AG09309 (cell line): ENCODE measurements at regions not wholly inside any gene's neighbourhood (a gene's known extent, or its start where the extent isn't known, plus 50 kb on each side); places are given as distances from the start of the nearest gene placed in this dataset.

ENCODE experiments used
- DNase-seq: peaks from one replicate; pipeline ENCODE4 v3.0.0-alpha.2; 2010; ENCODE audit warnings: low read depth
- H3K4me3 ChIP-seq: 2 replicates; pipeline ENCODE4 v1.5.1; 2011; ENCODE audit warnings: mild to moderate bottlenecking, low read depth, low read length, moderate library complexity; ENCODE audit not compliant: control insufficient read depth
- TF ChIP-seq, protein P1 (sequence below): IDR thresholded peaks from 2 replicates; pipeline ENCODE4 v1.5.1; 2011; ENCODE audit warnings: mild to moderate bottlenecking, low read depth, low read length, inconsistent platforms; ENCODE audit not compliant: insufficient read depth, control insufficient read depth; ENCODE audit errors: missing control alignments

DNA sequence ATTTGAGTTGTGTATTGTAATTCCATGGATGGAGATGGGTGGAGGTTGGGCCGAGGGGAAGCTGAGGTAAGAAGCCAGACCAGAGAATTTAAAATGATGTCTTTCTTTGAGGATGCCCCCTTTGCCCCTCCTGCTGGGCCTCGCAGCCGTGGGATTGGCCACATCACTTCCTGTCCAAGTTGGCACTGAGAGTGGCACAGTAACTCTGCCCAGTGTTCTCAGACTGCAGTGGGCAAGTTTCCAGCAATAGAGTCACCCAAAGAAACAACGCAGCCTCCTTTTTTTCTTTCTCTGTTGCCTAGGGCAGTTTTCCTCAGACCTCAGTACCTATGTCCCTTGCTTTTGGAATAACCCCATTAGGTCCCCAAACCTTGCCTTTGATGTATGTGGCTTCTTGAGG lies 306.6 kb upstream of the DMRT1 start:
- no peak overlapping the region for H3K4me3 ChIP-seq
- TF ChIP-seq, protein P1, sequence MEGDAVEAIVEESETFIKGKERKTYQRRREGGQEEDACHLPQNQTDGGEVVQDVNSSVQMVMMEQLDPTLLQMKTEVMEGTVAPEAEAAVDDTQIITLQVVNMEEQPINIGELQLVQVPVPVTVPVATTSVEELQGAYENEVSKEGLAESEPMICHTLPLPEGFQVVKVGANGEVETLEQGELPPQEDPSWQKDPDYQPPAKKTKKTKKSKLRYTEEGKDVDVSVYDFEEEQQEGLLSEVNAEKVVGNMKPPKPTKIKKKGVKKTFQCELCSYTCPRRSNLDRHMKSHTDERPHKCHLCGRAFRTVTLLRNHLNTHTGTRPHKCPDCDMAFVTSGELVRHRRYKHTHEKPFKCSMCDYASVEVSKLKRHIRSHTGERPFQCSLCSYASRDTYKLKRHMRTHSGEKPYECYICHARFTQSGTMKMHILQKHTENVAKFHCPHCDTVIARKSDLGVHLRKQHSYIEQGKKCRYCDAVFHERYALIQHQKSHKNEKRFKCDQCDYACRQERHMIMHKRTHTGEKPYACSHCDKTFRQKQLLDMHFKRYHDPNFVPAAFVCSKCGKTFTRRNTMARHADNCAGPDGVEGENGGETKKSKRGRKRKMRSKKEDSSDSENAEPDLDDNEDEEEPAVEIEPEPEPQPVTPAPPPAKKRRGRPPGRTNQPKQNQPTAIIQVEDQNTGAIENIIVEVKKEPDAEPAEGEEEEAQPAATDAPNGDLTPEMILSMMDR: no peak
- no peak for DNase-seq

DNA sequence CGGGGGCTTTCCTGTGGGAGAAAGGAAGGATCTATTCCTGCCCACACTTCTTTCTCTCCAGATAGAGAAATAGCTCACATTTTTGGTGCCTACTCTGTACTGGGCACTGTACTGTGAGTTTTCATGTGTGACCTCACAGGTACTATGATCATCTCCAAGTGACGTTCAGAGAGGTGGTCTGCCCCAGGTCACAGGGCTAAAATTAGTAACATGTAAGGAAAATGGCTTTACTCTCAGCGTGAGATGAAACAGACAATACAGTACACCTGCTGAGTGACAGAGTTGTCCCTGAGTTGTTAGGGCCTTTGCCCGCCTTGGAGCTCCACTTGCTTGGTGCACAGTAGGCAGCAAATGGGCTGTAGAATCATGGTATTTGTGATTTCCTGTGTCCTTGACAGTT lies 306.1 kb upstream of the DMRT1 start:
- DNase-seq: no peak
- no peak overlapping the region for H3K4me3 ChIP-seq
- TF ChIP-seq, protein P1: no peak

DNA sequence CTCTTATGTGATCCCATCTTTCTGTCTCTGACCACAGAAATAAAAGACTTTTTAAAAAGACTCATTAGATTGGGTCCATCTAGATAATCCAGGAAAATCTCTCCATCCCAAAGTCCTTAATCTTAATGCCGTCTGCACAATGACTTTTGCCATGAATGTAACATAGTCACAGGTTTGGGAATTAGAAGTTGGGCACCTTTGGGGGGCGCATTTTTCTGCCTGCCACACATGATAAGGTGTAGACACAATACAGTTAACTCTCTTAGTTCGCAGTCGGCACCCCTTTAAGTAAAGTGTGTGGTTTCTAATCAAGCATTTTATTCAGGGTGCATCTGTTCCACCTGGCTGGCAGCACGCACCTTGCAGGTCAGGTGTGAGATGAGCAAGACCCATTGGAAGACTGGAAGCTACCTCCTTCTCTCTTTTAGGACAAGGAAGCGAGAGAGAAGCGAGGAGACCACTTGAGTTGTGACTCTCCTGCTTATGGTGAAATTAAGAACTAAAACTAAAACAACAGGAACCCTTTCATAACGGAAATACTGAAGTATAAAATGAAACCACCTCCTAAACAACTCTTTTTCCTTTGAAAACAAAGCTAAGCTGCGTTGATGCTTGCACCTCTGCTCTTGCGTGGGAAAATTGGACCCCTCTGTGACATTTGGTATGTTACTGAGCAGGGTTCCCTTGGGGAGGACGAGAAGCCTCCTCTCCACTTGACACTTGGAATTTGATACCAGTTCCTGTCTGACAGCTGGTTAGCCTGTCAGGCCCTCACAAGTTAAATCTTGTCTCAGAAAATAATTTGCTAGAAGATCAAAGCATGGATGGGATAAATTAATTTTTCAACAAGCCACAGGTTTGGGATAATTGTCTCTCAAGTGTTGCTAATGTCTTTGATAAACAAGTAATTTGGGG lies 304.6 kb upstream of the DMRT1 start:
- no peak for DNase-seq
- TF ChIP-seq, protein P1: no peak
- no peak overlapping the region for H3K4me3 ChIP-seq

DNA sequence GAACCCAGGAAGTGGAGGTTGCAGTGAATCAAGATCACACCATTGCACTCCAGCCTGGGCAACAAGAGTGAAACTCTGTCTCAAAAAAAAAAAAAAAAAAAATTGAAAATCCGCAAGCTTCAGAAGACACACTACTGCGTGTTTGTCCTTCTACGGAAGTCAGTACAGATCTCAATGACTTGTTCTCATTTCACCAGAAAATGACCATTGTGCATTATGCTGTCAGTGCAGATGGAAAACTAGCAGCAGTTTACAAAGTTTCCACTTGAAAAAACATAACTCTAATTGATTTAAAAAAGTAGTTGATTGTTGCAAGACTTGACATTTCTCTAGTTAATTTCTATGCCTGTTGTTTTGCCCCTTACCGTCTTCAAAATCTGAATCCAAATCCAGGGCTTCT lies 298.0 kb upstream of the DMRT1 start:
- TF ChIP-seq, protein P1: no peak
- DNase-seq: no peak

DNA sequence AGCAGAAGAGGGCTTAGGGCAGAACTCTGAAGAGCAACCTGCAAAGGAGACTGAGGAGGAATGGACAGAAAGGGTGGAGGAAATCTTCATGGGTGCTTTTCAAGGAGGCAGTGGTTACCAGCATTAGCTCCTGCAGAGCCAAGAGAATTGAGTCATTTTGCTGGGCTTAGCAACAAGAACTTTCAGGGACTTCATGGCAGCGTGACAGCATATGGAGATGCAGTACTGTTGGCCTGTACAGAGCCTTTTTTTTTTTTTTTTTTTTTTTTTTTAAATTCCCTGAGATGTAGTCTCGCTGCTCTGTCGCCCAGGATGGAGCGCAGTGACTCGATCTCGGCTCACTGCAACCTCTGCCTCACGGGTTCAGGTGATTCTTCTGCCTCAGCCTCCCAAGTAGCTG lies 296.0 kb upstream of the DMRT1 start:
- TF ChIP-seq, protein P1: no peak
- no peak overlapping the region for H3K4me3 ChIP-seq
- no peak for DNase-seq

More for the DNA sequence above, 298.0 kb upstream of the DMRT1 start:
- H3K4me3 ChIP-seq: no peak overlapping the region

DNA sequence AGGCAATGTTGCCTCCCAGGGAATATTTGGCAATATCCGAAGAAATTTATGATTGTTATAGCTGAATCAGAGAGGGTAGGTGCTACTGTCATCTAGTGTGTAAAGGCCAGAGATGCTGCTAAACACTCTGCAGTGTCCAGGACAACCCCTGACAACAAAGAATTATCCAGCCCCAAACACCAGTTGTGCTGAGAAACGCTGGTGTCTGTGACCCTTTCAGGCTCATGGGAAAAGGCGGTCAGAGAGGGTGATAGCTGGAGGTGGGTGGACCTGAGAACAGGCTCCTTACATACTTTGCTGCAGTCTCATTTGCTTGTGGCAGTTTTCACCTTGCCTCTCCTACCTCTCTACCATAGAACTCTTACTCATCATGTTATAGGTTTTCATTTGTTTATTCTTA lies 295.3 kb upstream of the DMRT1 start:
- TF ChIP-seq, protein P1: no peak
- no peak for DNase-seq
- H3K4me3 ChIP-seq: no peak overlapping the region
